Panc1 (cell line): ENCODE measurements at regions not wholly inside any gene's neighbourhood (a gene's known extent, or its start where the extent isn't known, plus 50 kb on each side); places are given as distances from the start of the nearest gene placed in this dataset.

Experiments
- ATAC-seq: fragments of 200-7000 bp; cut with Tn5 transposase; 2 replicates; pipeline ENCODE4 v1.9.1; 2020; ENCODE audit warnings: mild to moderate bottlenecking, moderate library complexity
- BruUV-seq: library from RNA; stranded (reverse); fragments of 400-500 nt; replicated peaks from 2 replicates; lab custom pipeline; 2021; lab: Mats Ljungman, UMichigan
- CTCF ChIA-PET: fragments of 300-600 bp; sonication (Branson Sonifier 250); formaldehyde crosslinking; loops from one replicate; lab custom pipeline; 2022; ENCODE audit warnings: antibody characterized with exemption; lab: Charles Lee
- POLR2A ChIA-PET: fragments of 300-600 bp; sonication (Branson Sonifier 250); formaldehyde crosslinking; loops from one replicate; lab custom pipeline; 2022; ENCODE audit warnings: antibody characterized with exemption; lab: Charles Lee
- DNase-seq: peaks from one replicate; pipeline ENCODE4 v3.0.0-alpha.2; 2010; ENCODE audit warnings: low read depth, low spot score
- H3K27ac ChIP-seq: 2 replicates; pipeline ENCODE4 v1.5.1; 2011; ENCODE audit warnings: mild to moderate bottlenecking, low read length, inconsistent platforms
- H3K27me3 ChIP-seq: fragments of 200-500 bp; sonication (Bioruptor generic); 2 replicates; pipeline ENCODE4 v1.6.0; 2014; ENCODE audit warnings: low read length, inconsistent platforms; ENCODE audit not compliant: control insufficient read depth, insufficient read depth
- H3K36me3 ChIP-seq: fragments of 200-500 bp; sonication (Bioruptor generic); 2 replicates; pipeline ENCODE4 v1.5.1; 2014; ENCODE audit warnings: inconsistent platforms, mild to moderate bottlenecking, low read length, moderate library complexity; ENCODE audit not compliant: control insufficient read depth, insufficient read depth
- H3K4me1 ChIP-seq: 2 replicates; pipeline ENCODE4 v1.5.1; 2011; ENCODE audit warnings: inconsistent platforms, mild to moderate bottlenecking, low read length, moderate library complexity; ENCODE audit not compliant: control insufficient read depth, insufficient read depth
- H3K4me3 ChIP-seq, 2 experiments: 2 replicates each; pipeline ENCODE4 v1.5.1; 2011 to 2012; ENCODE audit warnings: low read depth in 2 of 2, low read length in 2 of 2, mild to moderate bottlenecking in 2 of 2, inconsistent platforms in 1 of 2, moderate library complexity in 1 of 2
- H3K9me3 ChIP-seq: fragments of 200-500 bp; sonication (Bioruptor generic); 2 replicates; pipeline ENCODE4 v1.5.1; 2014; ENCODE audit warnings: low read depth, mild to moderate bottlenecking, inconsistent platforms, low read length, moderate library complexity; ENCODE audit not compliant: control insufficient read depth, insufficient read depth
- CTCF ChIP-seq: fragments of 450-650 bp; IDR thresholded peaks from 2 replicates; pipeline ENCODE4 v1.5.1; 2017; ENCODE audit warnings: mild to moderate bottlenecking
- POLR2AphosphoS5 ChIP-seq: IDR thresholded peaks from 2 replicates; pipeline ENCODE4 v1.6.1; 2012; ENCODE audit warnings: mild to moderate bottlenecking, low read depth, low read length, moderate library complexity
- SIN3A ChIP-seq: IDR thresholded peaks from 2 replicates; pipeline ENCODE4 v1.6.1; 2012; ENCODE audit warnings: low read depth, mild to moderate bottlenecking, low read length, moderate library complexity, borderline replicate concordance; ENCODE audit not compliant: insufficient read depth
- TCF7L2 ChIP-seq: IDR thresholded peaks from 2 replicates; pipeline ENCODE4 v1.6.1; 2011; ENCODE audit warnings: mild to moderate bottlenecking, low read depth, low read length, inconsistent platforms
- in situ Hi-C: cut with HindIII; loops from 2 replicates; pipeline ENCODE4 v1.10.0; 2016; ENCODE audit warnings: low sequenced_read_pairs, low pct_unique_long_range_greater_than_20kb
- intact Hi-C: fragments of 100-400 bp; cut with micrococcal nuclease; formaldehyde crosslinking; loops from one replicate; pipeline ENCODE4 v1.10.0; 2022; ENCODE audit not compliant: unreplicated experiment
- TF ChIP-seq, protein P1 (sequence below), 2 experiments: IDR thresholded peaks; 2 replicates each; pipeline ENCODE4 v1.6.1; 2011 to 2012; ENCODE audit warnings: low read depth in 2 of 2, control low read depth in 1 of 2, low read length in 1 of 2, mild to moderate bottlenecking in 1 of 2, moderate library complexity in 1 of 2; ENCODE audit not compliant: insufficient read depth in 1 of 2

DNA sequence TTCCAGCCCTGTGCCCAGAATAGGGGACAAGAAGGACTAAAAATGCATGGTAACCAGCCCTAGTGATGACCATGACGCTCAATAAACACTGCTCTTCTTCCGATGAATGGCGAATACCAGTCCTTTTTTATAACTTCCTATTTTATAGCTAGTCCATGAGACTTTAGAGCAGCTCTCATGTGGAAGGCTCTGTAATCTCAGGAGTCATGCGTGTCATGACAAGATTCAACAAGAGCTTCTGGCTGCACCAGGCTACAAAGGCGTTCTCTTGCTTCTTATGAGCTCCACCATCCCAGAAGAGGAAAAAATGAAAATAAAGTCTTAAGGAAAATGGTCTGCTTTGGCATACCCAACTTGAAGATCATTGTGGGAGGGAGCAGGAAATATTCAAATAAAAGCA, 141.0 kb downstream of the TMCO5A start:
- ChIA-PET CTCF (no interaction called here), POLR2A (no interaction called here)
- no peaks in the 10 kb centered on the region for H3K27me3 ChIP-seq
- intact Hi-C loops = no loop called here
- H3K4me1 ChIP-seq = peaks cover 6% of the 10 kb centered on the region; the same call in 1 of the 2 replicates
- H3K36me3 ChIP-seq = no peaks in the 10 kb centered on the region
- no peak overlapping the region for H3K4me3 ChIP-seq
- DNase-seq = no peak
- H3K9me3 ChIP-seq = no peaks in the 10 kb centered on the region
- no peak overlapping the region for H3K27ac ChIP-seq
- no TSS peak for BruUV-seq
- in situ Hi-C loops = no loop called here
- no peak for ATAC-seq
- TF ChIP-seq TCF7L2 (no peak), CTCF (no peak), SIN3A (no peak), POLR2AphosphoS5 (no peak)
- TF ChIP-seq, protein P1, sequence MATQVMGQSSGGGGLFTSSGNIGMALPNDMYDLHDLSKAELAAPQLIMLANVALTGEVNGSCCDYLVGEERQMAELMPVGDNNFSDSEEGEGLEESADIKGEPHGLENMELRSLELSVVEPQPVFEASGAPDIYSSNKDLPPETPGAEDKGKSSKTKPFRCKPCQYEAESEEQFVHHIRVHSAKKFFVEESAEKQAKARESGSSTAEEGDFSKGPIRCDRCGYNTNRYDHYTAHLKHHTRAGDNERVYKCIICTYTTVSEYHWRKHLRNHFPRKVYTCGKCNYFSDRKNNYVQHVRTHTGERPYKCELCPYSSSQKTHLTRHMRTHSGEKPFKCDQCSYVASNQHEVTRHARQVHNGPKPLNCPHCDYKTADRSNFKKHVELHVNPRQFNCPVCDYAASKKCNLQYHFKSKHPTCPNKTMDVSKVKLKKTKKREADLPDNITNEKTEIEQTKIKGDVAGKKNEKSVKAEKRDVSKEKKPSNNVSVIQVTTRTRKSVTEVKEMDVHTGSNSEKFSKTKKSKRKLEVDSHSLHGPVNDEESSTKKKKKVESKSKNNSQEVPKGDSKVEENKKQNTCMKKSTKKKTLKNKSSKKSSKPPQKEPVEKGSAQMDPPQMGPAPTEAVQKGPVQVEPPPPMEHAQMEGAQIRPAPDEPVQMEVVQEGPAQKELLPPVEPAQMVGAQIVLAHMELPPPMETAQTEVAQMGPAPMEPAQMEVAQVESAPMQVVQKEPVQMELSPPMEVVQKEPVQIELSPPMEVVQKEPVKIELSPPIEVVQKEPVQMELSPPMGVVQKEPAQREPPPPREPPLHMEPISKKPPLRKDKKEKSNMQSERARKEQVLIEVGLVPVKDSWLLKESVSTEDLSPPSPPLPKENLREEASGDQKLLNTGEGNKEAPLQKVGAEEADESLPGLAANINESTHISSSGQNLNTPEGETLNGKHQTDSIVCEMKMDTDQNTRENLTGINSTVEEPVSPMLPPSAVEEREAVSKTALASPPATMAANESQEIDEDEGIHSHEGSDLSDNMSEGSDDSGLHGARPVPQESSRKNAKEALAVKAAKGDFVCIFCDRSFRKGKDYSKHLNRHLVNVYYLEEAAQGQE (IDR thresholded peaks at IDR 0.05; ENCODE audit: insufficient read depth in 1 of 2, low read depth in 2 of 2, low read length in 1 of 2) = no peak

GRCh38 chr15:38076786-38077185, 142.3 kb downstream of the TMCO5A start:
- ChIA-PET POLR2A (interaction anchor here (0.6 kb wide), 1 partner anchor 70 kb away, joined by 3 read pairs; no protein-coding TSS in a partner anchor), CTCF (no interaction called here)
- Histone ChIP-seq H3K36me3 (no peaks in the 10 kb centered on the region), H3K27ac (no peak overlapping the region), H3K27me3 (no peaks in the 10 kb centered on the region), H3K4me1 (peaks cover 6% of the 10 kb centered on the region; the same call in 1 of the 2 replicates), H3K9me3 (no peaks in the 10 kb centered on the region), H3K4me3 (no peak overlapping the region)
- TF ChIP-seq, protein P1 (IDR thresholded peaks at IDR 0.05; ENCODE audit: insufficient read depth in 1 of 2, low read depth in 2 of 2, low read length in 1 of 2) = no peak
- TF ChIP-seq SIN3A (no peak), TCF7L2 (no peak), POLR2AphosphoS5 (no peak), CTCF (no peak)
- BruUV-seq = no TSS peak
- in situ Hi-C loops = no loop called here
- intact Hi-C loops = no loop called here
- DNase-seq (no peak), ATAC-seq (no peak)
